Activated B cell treated with CpG ODN at 0.5 μM for 24 hours (primary cell): ENCODE measurements at regions not wholly inside any gene's neighbourhood (a gene's known extent, or its start where the extent isn't known, plus 50 kb on each side); places are given as distances from the start of the nearest gene placed in this dataset.

Experiments used
- ATAC-seq: fragments of 200-7000 bp; cut with Tn5 transposase; one replicate; pipeline ENCODE4 v1.10.0; 2021; ENCODE audit warnings: low read depth, mild to moderate bottlenecking, moderate library complexity
- CTCF ChIA-PET: fragments of 350-600 bp; sonication (Branson Sonifier 250); formaldehyde crosslinking; loops from one replicate; lab custom pipeline; 2021; ENCODE audit warnings: antibody characterized with exemption; lab: Charles Lee
- POLR2A ChIA-PET: fragments of 350-600 bp; sonication (Branson Sonifier 250); formaldehyde crosslinking; loops from one replicate; lab custom pipeline; 2021; ENCODE audit warnings: antibody characterized with exemption; lab: Charles Lee
- DNase-seq: peaks from one replicate; pipeline ENCODE4 v3.0.0; 2022
- H3K27ac Mint-ChIP-seq: one replicate; pipeline ENCODE4 v1.8.0; 2020; ENCODE audit warnings: mixed read lengths
- H3K27me3 Mint-ChIP-seq: one replicate; pipeline ENCODE4 v1.8.0; 2021; ENCODE audit warnings: mixed read lengths
- H3K36me3 Mint-ChIP-seq: one replicate; pipeline ENCODE4 v1.8.0; 2021; ENCODE audit warnings: low read depth, mixed read lengths
- H3K4me1 Mint-ChIP-seq: one replicate; pipeline ENCODE4 v1.8.0; 2021; ENCODE audit warnings: mixed read lengths
- H3K4me3 Mint-ChIP-seq: one replicate; pipeline ENCODE4 v1.8.0; 2020; ENCODE audit warnings: mild to moderate bottlenecking, mixed read lengths
- H3K9me3 Mint-ChIP-seq: one replicate; pipeline ENCODE4 v1.8.0; 2020; ENCODE audit warnings: mixed read lengths
- CTCF ChIP-seq: fragments of 200-600 bp; IDR thresholded peaks from one replicate; pipeline ENCODE4 v1.8.0; 2022; ENCODE audit warnings: antibody characterized with exemption, mild to moderate bottlenecking
- intact Hi-C: fragments of 100-400 bp; cut with micrococcal nuclease; formaldehyde crosslinking; loops from one replicate; pipeline ENCODE4 v1.15.1; 2024

GRCh38 chr5:28500511-28500910, 1462.1 kb upstream of the CDH9 start:
- no peak overlapping the region for H3K27ac Mint-ChIP-seq
- H3K9me3 Mint-ChIP-seq = peaks cover 3% of the 10 kb centered on the region
- POLR2A ChIA-PET = no interaction called here

GRCh38 chr5:28499766-28500290, 1461.4 kb upstream of the CDH9 start:
- ATAC-seq (no peak), DNase-seq (no peak)
- Mint-ChIP-seq H3K4me1 (no peaks in the 10 kb centered on the region), H3K4me3 (no peak overlapping the region), H3K27me3 (no peaks in the 10 kb centered on the region), H3K9me3 (no peaks in the 10 kb centered on the region), H3K27ac (no peak overlapping the region), H3K36me3 (no peaks in the 10 kb centered on the region)
- intact Hi-C loops = no loop called here
- TF ChIP-seq CTCF = no peak
- ChIA-PET POLR2A (no interaction called here), CTCF (no interaction called here)

More at GRCh38 chr5:28500511-28500910, 1462.1 kb upstream of the CDH9 start:
- Mint-ChIP-seq H3K36me3 (no peaks in the 10 kb centered on the region), H3K4me1 (no peaks in the 10 kb centered on the region), H3K27me3 (no peaks in the 10 kb centered on the region), H3K4me3 (no peak overlapping the region)
- DNase-seq (no peak), ATAC-seq (no peak)
- intact Hi-C loops = no loop called here
- CTCF ChIA-PET = no interaction called here
- no peak for TF ChIP-seq CTCF

GRCh38 chr5:28495876-28496275, 1457.5 kb upstream of the CDH9 start:
- Mint-ChIP-seq H3K27me3 (no peaks in the 10 kb centered on the region), H3K4me3 (no peak overlapping the region), H3K27ac (no peak overlapping the region), H3K4me1 (no peaks in the 10 kb centered on the region), H3K36me3 (no peaks in the 10 kb centered on the region), H3K9me3 (peaks cover 7% of the 10 kb centered on the region)
- TF ChIP-seq CTCF = no peak
- intact Hi-C loops = no loop called here
- DNase-seq (no peak), ATAC-seq (no peak)
- CTCF ChIA-PET = no interaction called here
- POLR2A ChIA-PET = no interaction called here

GRCh38 chr5:28493456-28493855, 1455.1 kb upstream of the CDH9 start:
- H3K4me1 Mint-ChIP-seq = no peaks in the 10 kb centered on the region
- H3K27me3 Mint-ChIP-seq = no peaks in the 10 kb centered on the region
- DNase-seq (no peak), ATAC-seq (no peak)
- peaks cover 12% of the 10 kb centered on the region for H3K9me3 Mint-ChIP-seq
- no peak overlapping the region for H3K4me3 Mint-ChIP-seq
- ChIA-PET CTCF (no interaction called here), POLR2A (no interaction called here)
- no peak for TF ChIP-seq CTCF
- intact Hi-C loops = no loop called here
- H3K27ac Mint-ChIP-seq = no peak overlapping the region
- no peaks in the 10 kb centered on the region for H3K36me3 Mint-ChIP-seq

GRCh38 chr5:28488752-28489151, 1450.4 kb upstream of the CDH9 start:
- POLR2A ChIA-PET = no interaction called here
- Mint-ChIP-seq H3K27me3 (no peaks in the 10 kb centered on the region), H3K4me3 (no peak overlapping the region), H3K4me1 (no peaks in the 10 kb centered on the region), H3K9me3 (peaks cover 12% of the 10 kb centered on the region), H3K27ac (no peak overlapping the region), H3K36me3 (no peaks in the 10 kb centered on the region)
- CTCF ChIA-PET = no interaction called here
- intact Hi-C loops = no loop called here
- no peak for TF ChIP-seq CTCF
- no peak for DNase-seq
- ATAC-seq = no peak
